Esophagus muscularis mucosa (tissue), 3 donors: ENCODE measurements at regions not wholly inside any gene's neighbourhood (a gene's known extent, or its start where the extent isn't known, plus 50 kb on each side); places are given as distances from the start of the nearest gene placed in this dataset.

Source experiments
- POLR2A ChIP-seq: fragments of 450-650 bp; IDR thresholded peaks from one replicate; pipeline ENCODE4 v1.6.1; 2017; ENCODE audit warnings: antibody characterized with exemption, moderate library complexity, mild to moderate bottlenecking, low read depth
- TF ChIP-seq, protein P1 (sequence below), 3 experiments: fragments of 200-600 bp in 2 of 3; fragments of 450-650 bp in 1 of 3; sonication (generic) in 2 of 3; IDR thresholded peaks; one replicate each; pipeline ENCODE4 v1.5.1; 2017 to 2019; ENCODE audit warnings: antibody characterized with exemption in 3 of 3, mild to moderate bottlenecking in 2 of 3, moderate library complexity in 1 of 3

GRCh38 chr4:24741910-24742309 lies 53.5 kb upstream of the SOD3 start:
- TF ChIP-seq, protein P1, sequence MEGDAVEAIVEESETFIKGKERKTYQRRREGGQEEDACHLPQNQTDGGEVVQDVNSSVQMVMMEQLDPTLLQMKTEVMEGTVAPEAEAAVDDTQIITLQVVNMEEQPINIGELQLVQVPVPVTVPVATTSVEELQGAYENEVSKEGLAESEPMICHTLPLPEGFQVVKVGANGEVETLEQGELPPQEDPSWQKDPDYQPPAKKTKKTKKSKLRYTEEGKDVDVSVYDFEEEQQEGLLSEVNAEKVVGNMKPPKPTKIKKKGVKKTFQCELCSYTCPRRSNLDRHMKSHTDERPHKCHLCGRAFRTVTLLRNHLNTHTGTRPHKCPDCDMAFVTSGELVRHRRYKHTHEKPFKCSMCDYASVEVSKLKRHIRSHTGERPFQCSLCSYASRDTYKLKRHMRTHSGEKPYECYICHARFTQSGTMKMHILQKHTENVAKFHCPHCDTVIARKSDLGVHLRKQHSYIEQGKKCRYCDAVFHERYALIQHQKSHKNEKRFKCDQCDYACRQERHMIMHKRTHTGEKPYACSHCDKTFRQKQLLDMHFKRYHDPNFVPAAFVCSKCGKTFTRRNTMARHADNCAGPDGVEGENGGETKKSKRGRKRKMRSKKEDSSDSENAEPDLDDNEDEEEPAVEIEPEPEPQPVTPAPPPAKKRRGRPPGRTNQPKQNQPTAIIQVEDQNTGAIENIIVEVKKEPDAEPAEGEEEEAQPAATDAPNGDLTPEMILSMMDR (IDR thresholded peaks at IDR 0.05) = no peak
- no peak for TF ChIP-seq POLR2A
